Vagina (tissue), 2 donors: ENCODE measurements at regions not wholly inside any gene's neighbourhood (a gene's known extent, or its start where the extent isn't known, plus 50 kb on each side); places are given as distances from the start of the nearest gene placed in this dataset.
"Not testable (repeated sequence)": the region's sequence is repeated elsewhere in the genome, so short reads cannot be mapped to it uniquely, and the experiment has no call there.

ENCODE experiments used
- DNase-seq, 2 donors: peaks; one replicate each; pipeline ENCODE4 v3.0.0-alpha.2; 2017; ENCODE audit errors: extremely low spot score in 2 of 2
- H3K27ac ChIP-seq: fragments of 200-600 bp; sonication (generic); one replicate; pipeline ENCODE4 v1.5.1; 2019
- H3K27me3 ChIP-seq: fragments of 200-600 bp; sonication (generic); one replicate; pipeline ENCODE4 v1.5.1; 2019
- H3K36me3 ChIP-seq, 2 donors: fragments of 200-600 bp; sonication (generic); one replicate each; pipeline ENCODE4 v1.5.1; 2017 to 2019
- H3K4me1 ChIP-seq: fragments of 200-600 bp; sonication (generic); one replicate; pipeline ENCODE4 v1.5.1; 2019
- H3K4me3 ChIP-seq, 2 donors: fragments of 200-600 bp; sonication (generic); 1 replicate in 1 of 2; 2 replicates in 1 of 2; pipeline ENCODE4 v1.5.1; 2016 to 2019
- H3K9me3 ChIP-seq: fragments of 200-600 bp; sonication (generic); one replicate; pipeline ENCODE4 v1.5.1; 2019
- CTCF ChIP-seq, 3 experiments: fragments of 450-650 bp in 2 of 3; fragments of 200-600 bp in 1 of 3; sonication (generic) in 1 of 3; IDR thresholded peaks; one replicate each; pipeline ENCODE4 v1.5.1; 2017 to 2019; ENCODE audit warnings: antibody characterized with exemption in 3 of 3, mild to moderate bottlenecking in 2 of 3, moderate library complexity in 2 of 3
- POLR2A ChIP-seq, 2 donors: fragments of 450-650 bp; IDR thresholded peaks; one replicate each; pipeline ENCODE4 v1.6.1; 2017; ENCODE audit warnings: antibody characterized with exemption in 2 of 2, mild to moderate bottlenecking in 2 of 2, moderate library complexity in 2 of 2
- POLR2AphosphoS5 ChIP-seq, 2 donors: sonication (generic); formaldehyde crosslinking; IDR thresholded peaks; one replicate each; pipeline ENCODE4 v1.9.0; 2017; ENCODE audit warnings: antibody characterized with exemption in 2 of 2, mild to moderate bottlenecking in 2 of 2, low read depth in 1 of 2; ENCODE audit not compliant: insufficient read depth in 1 of 2
- intact Hi-C: fragments of 100-400 bp; cut with DNase I; formaldehyde crosslinking; loops from one replicate; pipeline ENCODE4 v1.15.1; 2023

DNA sequence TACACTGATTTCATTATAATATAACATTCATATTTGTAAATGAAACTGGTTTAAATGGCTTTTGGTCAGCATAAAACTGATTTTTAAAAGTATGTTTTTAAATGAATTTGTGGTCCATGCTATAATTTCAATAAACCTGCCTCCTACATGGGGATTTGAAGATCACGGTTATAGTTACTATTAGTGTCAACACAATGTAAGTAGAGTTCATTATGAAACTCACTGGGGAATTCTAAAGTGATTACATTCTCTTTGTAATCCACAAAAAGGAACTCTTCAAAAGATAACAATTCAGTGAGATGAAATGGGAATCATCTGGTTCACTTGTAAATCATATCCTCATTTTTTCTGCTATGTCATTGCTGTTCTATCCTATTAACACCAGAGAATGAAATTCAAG lies 204.5 kb upstream of the G2E3 start:
- no peak for DNase-seq
- intact Hi-C loops, result no loop called here
- no peak overlapping the region for H3K27ac ChIP-seq
- H3K36me3 ChIP-seq, result no peaks in the 10 kb centered on the region
- TF ChIP-seq CTCF (IDR thresholded peaks at IDR 0.05) (no peak), POLR2A (IDR thresholded peaks at IDR 0.05) (no peak), POLR2AphosphoS5 (IDR thresholded peaks at IDR 0.05; ENCODE audit: insufficient read depth in 1 of 2, low read depth in 1 of 2) (no peak)
- H3K27me3 ChIP-seq, result no peaks in the 10 kb centered on the region
- H3K9me3 ChIP-seq, result no peaks in the 10 kb centered on the region
- no peak overlapping the region for H3K4me3 ChIP-seq
- no peaks in the 10 kb centered on the region for H3K4me1 ChIP-seq

GRCh38 chr14:30355431-30355913 lies 203.5 kb upstream of the G2E3 start:
- Histone ChIP-seq H3K36me3 (no peaks in the 10 kb centered on the region), H3K4me3 (no peak overlapping the region), H3K4me1 (no peaks in the 10 kb centered on the region), H3K27ac (no peak overlapping the region), H3K27me3 (no peaks in the 10 kb centered on the region), H3K9me3 (no peaks in the 10 kb centered on the region)
- TF ChIP-seq POLR2A (IDR thresholded peaks at IDR 0.05) (no peak), POLR2AphosphoS5 (IDR thresholded peaks at IDR 0.05; ENCODE audit: insufficient read depth in 1 of 2, low read depth in 1 of 2) (no peak), CTCF (IDR thresholded peaks at IDR 0.05) (no peak)
- DNase-seq, result no peak
- intact Hi-C loops, result no loop called here

DNA sequence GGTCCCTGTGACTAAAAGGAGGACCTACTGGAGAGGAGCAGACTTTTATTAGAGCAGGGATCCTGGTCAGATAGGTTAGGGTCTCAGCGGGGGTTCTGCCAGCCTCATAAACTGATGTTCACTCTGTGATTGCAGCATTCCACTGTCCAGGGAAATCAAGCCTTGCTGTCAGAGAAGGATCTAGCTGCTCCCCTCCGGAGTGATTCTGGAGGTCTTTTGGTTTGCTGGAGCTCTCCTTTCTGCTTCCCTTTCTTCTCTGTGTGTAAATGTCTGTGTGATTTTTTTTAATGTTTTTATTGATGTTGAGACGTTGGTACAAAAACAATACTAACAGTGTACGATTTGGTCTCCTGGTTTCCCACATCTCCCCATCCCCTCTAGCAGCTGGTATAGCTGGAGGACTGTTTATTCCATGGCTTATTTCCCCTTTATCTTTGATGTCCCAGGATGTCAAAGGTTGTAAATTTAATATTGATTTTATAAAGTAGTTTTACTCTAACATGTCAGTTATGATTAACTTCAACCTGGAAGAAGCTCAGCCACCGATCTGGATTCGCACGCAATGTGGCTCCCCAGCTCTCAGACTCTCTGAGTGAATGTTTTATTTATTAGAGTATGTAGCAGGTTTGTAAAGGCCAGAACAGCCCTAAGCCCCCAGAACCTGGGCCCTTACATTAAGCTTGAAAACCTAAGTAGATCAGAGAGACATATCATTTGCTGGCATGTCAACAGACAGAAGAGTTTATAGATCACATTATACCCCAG lies 202.3 kb upstream of the G2E3 start:
- H3K4me1 ChIP-seq, result no peaks in the 10 kb centered on the region
- no peak overlapping the region for H3K27ac ChIP-seq
- TF ChIP-seq POLR2A (IDR thresholded peaks at IDR 0.05), result no peak
- no peak for TF ChIP-seq CTCF (IDR thresholded peaks at IDR 0.05)
- H3K36me3 ChIP-seq, result no peaks in the 10 kb centered on the region
- H3K4me3 ChIP-seq, result no peak overlapping the region
- H3K27me3 ChIP-seq, result no peaks in the 10 kb centered on the region
- intact Hi-C loops, result no loop called here
- DNase-seq, result no peak
- H3K9me3 ChIP-seq, result no peaks in the 10 kb centered on the region

GRCh38 chr14:30357791-30358190 lies 201.2 kb upstream of the G2E3 start:
- no peak for TF ChIP-seq CTCF (IDR thresholded peaks at IDR 0.05)
- no peak for TF ChIP-seq POLR2A (IDR thresholded peaks at IDR 0.05)
- Histone ChIP-seq H3K27me3 (no peaks in the 10 kb centered on the region), H3K9me3 (no peaks in the 10 kb centered on the region), H3K36me3 (no peaks in the 10 kb centered on the region), H3K4me1 (no peaks in the 10 kb centered on the region), H3K27ac (no peak overlapping the region), H3K4me3 (no peak overlapping the region)
- intact Hi-C loops, result no loop called here
- DNase-seq, result no peak

DNA sequence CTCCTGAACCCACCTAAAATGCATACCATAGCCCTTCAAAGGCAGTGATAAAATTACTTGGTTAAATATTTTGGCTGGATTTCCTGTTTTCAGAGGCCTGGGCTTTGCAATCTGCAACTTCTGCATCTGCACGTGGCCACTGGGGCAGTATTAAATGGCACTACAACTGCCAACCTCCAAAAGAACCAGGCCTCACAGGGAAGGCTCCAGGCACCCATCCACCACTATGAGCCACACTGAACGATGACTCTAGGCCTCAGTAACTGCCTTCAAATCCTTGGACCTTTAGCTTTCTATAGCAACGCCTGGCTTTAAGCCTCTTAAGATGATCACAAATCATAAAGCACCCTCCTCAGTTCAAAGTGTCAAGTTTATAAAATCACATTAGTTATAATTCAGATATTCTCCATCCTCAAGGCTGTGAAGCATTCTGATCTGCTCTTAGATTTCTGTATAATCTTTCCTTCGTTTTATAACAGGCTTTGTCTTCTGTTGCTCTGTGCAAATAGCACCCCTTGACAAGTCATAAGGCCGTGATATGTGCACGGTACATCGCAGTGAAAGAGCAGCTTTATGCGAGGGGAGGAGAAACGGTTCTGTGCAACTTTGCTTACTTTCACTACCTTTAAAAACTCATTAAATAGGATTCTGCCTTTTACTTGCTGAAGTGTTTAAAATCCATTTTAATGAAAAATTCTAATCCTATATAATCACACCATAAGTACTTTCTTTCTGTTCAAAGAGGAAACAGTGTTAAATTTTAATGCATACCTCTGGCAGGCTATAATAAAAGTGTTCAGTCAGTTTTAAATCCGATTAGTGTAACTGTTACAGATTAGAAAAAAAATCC lies 196.4 kb upstream of the G2E3 start:
- Histone ChIP-seq H3K27ac (no peak overlapping the region), H3K36me3 (no peaks in the 10 kb centered on the region), H3K9me3 (no peaks in the 10 kb centered on the region), H3K27me3 (no peaks in the 10 kb centered on the region), H3K4me3 (no peak overlapping the region), H3K4me1 (no peaks in the 10 kb centered on the region)
- intact Hi-C loops, result no loop called here
- DNase-seq, result no peak
- TF ChIP-seq POLR2AphosphoS5 (IDR thresholded peaks at IDR 0.05; ENCODE audit: insufficient read depth in 1 of 2, low read depth in 1 of 2), result no peak
- no peak for TF ChIP-seq POLR2A (IDR thresholded peaks at IDR 0.05)
- TF ChIP-seq CTCF (IDR thresholded peaks at IDR 0.05), result no peak

DNA sequence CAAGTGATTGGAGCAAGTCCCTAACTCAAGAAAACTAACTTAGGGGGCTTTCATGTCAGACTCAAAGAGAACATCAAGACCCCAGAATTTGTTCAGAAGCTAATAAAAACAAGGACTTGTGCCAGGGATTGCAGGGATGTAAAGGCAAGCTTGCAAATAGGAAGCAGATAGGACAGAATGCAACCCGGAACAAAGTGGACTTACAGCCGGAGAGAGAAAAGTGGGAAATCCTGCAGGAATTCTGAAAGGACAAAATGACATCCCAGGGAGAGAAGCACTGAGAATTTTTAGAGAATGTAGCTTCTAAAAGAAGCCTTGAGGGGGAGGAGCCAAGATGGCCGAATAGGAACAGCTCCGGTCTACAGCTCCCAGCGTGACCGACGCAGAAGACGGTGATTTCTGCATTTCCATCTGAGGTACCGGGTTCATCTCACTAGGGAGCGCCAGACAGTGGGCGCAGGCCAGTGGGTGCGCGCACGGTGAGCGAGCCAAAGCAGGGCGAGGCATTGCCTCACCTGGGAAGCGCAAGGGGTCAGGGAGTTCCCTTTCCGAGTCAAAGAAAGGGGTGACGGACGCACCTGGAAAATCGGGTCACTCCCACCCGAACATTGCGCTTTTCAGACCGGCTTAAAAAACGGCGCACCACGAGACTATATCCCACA lies 195.6 kb upstream of the G2E3 start:
- intact Hi-C loops, H3K9me3 ChIP-seq, H3K4me1 ChIP-seq, H3K27ac ChIP-seq, H3K36me3 ChIP-seq, H3K27me3 ChIP-seq, DNase-seq, H3K4me3 ChIP-seq: not testable (repeated sequence)
